AG09319 (cell line): ENCODE measurements at regions not wholly inside any gene's neighbourhood (a gene's known extent, or its start where the extent isn't known, plus 50 kb on each side); places are given as distances from the start of the nearest gene placed in this dataset.

Experiments used
- DNase-seq: peaks from one replicate; pipeline ENCODE4 v3.0.0-alpha.2; 2010; ENCODE audit warnings: low read depth; ENCODE audit errors: extremely low read depth
- TF ChIP-seq, protein P1 (sequence below): IDR thresholded peaks from 2 replicates; pipeline ENCODE4 v1.5.1; 2011; ENCODE audit warnings: low read depth, mild to moderate bottlenecking, inconsistent platforms, low read length, moderate library complexity

DNA sequence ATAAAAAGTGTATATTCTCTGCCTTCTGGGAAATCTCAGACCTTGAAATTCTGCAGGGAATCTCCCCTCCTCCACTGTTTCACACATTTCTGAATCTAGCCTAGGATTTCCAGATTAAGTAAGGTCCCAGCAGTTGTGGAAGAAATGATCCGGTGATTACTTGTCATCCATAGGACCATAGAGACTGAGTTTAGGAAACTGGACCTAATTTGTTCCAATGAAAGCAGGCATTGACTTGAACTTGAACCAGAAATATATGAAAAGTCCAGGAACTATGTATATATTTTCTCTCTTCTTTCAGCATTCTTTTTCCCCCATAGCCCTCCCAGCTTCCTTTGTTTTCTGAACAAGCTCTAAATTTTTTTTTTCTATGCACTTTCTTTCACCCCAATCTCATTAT lies 149.5 kb upstream of the SPAG17 start:
- TF ChIP-seq, protein P1, sequence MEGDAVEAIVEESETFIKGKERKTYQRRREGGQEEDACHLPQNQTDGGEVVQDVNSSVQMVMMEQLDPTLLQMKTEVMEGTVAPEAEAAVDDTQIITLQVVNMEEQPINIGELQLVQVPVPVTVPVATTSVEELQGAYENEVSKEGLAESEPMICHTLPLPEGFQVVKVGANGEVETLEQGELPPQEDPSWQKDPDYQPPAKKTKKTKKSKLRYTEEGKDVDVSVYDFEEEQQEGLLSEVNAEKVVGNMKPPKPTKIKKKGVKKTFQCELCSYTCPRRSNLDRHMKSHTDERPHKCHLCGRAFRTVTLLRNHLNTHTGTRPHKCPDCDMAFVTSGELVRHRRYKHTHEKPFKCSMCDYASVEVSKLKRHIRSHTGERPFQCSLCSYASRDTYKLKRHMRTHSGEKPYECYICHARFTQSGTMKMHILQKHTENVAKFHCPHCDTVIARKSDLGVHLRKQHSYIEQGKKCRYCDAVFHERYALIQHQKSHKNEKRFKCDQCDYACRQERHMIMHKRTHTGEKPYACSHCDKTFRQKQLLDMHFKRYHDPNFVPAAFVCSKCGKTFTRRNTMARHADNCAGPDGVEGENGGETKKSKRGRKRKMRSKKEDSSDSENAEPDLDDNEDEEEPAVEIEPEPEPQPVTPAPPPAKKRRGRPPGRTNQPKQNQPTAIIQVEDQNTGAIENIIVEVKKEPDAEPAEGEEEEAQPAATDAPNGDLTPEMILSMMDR, result no peak
- DNase-seq, result no peak

DNA sequence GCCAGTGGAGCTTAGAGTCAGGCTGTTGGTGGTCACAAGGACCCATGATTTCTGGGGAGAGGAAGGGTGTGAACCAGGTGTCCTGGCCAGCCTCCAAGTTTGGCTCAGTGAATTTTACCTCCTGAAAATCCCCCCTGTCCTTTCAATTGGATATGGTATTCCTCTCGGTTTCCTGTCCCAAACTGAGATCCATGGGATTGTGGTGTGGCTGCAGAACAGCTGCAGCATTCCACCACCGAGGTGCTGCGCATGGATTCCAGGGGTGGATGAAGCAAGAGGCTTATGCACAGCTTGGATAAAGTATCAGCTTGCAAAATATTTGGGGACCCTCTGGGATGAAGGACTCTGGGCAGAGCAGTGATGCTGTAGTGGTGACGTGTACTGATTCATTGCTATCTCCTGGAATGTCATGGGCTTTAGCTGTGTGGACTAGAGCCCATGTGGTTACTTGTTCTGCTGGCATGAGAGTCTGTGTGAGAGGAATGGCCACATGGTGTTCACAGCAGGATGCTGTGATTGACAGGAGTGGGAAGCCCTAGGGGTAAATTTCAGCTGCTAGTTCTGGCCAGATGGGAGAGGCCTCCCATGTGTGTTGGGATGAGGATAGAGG lies 148.7 kb upstream of the SPAG17 start:
- no peak for DNase-seq
- TF ChIP-seq, protein P1, result no peak

DNA sequence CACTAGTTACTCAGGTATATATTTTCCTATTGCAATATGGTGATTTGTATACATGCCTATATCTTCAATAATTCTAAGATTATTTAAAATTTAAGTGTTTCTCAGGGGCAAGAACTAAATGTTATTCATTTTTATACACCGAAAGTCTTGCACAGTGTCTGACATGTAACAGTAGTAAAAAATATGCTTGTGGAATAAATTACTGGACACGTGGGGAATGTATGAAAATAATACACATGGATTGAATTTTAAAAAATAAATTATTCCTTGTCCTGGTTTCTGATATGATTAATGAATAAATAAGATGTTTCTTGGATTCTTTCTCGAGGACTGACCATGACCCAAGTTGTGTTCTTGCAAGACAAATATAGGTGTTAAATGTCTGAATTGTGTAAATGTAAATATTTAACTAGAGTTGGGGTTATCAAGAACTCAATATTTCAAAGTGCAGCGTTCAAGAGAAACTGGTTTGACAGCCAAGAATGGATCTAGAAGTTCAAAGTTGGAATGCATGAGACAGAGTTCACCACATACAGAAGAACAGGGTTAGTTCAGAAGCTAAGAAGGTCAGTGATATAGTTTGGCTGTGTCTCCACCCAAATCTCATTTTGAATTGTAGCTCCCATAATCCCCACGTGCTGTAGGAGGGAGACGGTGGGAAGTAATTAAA lies 142.1 kb upstream of the SPAG17 start:
- TF ChIP-seq, protein P1, result no peak
- no peak for DNase-seq

DNA sequence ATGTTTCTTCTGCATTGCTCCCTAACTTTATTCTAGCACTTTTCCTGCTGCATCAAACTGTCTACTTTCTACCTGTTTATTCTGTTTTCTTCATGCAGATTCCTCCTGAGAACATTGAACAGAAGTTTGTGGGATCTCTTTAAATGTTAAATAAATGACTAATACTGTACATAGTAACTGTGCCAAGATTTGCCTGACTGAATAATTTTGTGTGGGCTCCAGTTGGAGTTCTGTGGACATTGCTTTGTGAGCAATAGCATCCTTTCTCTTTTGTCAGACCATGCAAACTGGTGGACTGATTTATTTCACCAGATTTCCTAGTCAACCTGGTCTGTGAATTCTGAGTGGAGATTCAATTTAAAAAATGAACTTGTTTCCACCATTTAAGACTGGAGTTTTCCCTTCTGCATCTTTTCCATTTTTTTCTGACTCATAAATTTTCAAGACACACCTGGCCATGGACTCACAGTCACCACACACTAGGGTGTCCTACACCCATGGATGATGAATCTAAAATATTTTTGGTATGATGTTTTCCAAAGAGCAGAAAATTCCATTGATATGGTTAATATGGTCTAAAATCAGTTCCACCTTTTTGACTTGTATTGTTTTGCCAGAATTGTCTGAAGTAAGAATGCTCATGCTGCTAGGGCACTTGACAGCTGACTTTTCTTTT lies 140.7 kb upstream of the SPAG17 start:
- no peak for DNase-seq
- TF ChIP-seq, protein P1, result no peak

DNA sequence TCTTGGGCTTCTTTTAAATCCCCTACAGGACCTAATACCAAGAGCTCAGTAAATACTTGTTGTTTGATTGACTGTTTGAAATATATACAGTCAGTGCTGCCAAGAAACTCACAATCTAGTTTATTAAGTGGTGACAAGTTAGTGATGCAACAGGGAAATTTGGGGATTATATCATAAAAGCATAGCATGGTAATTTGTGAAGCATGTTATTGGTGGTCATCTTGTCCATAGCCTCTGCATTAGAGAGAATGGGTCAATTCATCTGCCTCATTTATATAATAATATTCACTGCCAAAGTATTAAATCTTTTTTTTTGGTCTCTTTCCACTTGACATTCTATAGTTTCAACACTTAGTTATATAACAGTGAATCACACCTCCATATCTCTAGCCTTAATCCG lies 138.2 kb upstream of the SPAG17 start:
- no peak for DNase-seq
- TF ChIP-seq, protein P1, result no peak

DNA sequence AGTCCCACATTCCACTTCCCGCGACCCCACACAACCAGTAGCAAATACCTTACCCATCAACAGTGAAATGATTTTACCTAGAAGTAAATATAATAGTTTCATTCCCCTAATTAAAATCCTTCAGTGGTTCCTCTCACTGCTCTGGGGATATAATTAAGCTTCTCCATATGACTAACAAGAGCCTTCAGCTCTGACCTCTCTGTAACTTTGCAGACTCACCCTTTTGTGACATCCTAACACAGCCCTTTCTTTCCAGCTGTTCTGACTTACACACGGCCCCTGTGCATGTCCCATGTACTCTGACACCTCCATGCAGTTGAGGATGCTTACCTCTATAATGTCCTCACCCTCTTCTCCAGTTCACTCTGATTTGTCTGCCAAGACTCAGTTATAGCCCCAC lies 137.3 kb upstream of the SPAG17 start:
- DNase-seq, result no peak

More for the DNA sequence above, 137.3 kb upstream of the SPAG17 start:
- TF ChIP-seq, protein P1, result no peak
